IMR-90 (cell line): ENCODE measurements at regions not wholly inside any gene's neighbourhood (a gene's known extent, or its start where the extent isn't known, plus 50 kb on each side); places are given as distances from the start of the nearest gene placed in this dataset.

Experiments
- ATAC-seq: fragments of 200-7000 bp; cut with Tn5 transposase; 2 replicates; pipeline ENCODE4 v1.9.1; 2020; ENCODE audit warnings: low read depth, mild to moderate bottlenecking, moderate library complexity
- BruUV-seq: library from RNA; stranded (reverse); fragments of 400-500 nt; replicated peaks from 2 replicates; lab custom pipeline; 2021; lab: Mats Ljungman, UMichigan
- CTCF ChIA-PET: fragments of 300-600 bp; formaldehyde crosslinking; extraction: SDS; loops from one replicate; lab custom pipeline; 2021; ENCODE audit warnings: antibody characterized with exemption; lab: Yijun Ruan, JAX
- POLR2A ChIA-PET: fragments of 300-600 bp; sonication (Branson Sonifier 250); formaldehyde crosslinking; loops from one replicate; lab custom pipeline; 2022; ENCODE audit warnings: antibody characterized with exemption; ENCODE audit not compliant: unreplicated experiment; lab: Charles Lee
- DNase-seq: peaks from one replicate; pipeline ENCODE4 v3.0.0; 2013
- H2AFZ ChIP-seq: replicated peaks from 2 replicates; pipeline ENCODE3; 2013; ENCODE audit warnings: low read length, mild to moderate bottlenecking; ENCODE audit not compliant: poor library complexity
- H2AK5ac ChIP-seq: 2 replicates; pipeline ENCODE4 v1.6.1; 2013; ENCODE audit warnings: low read depth, low read length, inconsistent platforms
- H2AK9ac ChIP-seq: replicated peaks from 2 replicates; pipeline ENCODE3; 2013; ENCODE audit warnings: mild to moderate bottlenecking, low read depth, low read length, moderate library complexity; ENCODE audit not compliant: poor library complexity
- H2BK120ac ChIP-seq: 2 replicates; pipeline ENCODE4 v1.6.1; 2013; ENCODE audit warnings: low read depth, low read length, inconsistent platforms
- H2BK15ac ChIP-seq: 3 replicates; pipeline ENCODE4 v1.6.1; 2013; ENCODE audit warnings: low read depth, low read length, inconsistent platforms
- H2BK20ac ChIP-seq: 2 replicates; pipeline ENCODE4 v1.6.1; 2013; ENCODE audit warnings: low read depth, mild to moderate bottlenecking, inconsistent platforms, low read length, moderate library complexity
- H2BK5ac ChIP-seq: 2 replicates; pipeline ENCODE4 v1.6.1; 2013; ENCODE audit warnings: mild to moderate bottlenecking, low read depth, low read length, inconsistent platforms; ENCODE audit not compliant: poor library complexity, severe bottlenecking
- H3K14ac ChIP-seq: replicated peaks from 2 replicates; pipeline ENCODE4 v1.6.1; 2013; ENCODE audit warnings: low read depth, low read length, inconsistent platforms
- H3K18ac ChIP-seq: 2 replicates; pipeline ENCODE4 v1.6.1; 2013; ENCODE audit warnings: low read depth, low read length, control low read depth
- H3K23ac ChIP-seq: 2 replicates; pipeline ENCODE4 v1.6.1; 2013; ENCODE audit warnings: low read depth, low read length, inconsistent platforms
- H3K27ac ChIP-seq: 2 replicates; pipeline ENCODE4 v1.5.1; 2013; ENCODE audit warnings: mild to moderate bottlenecking, control low read depth, low read length; ENCODE audit not compliant: insufficient read depth
- H3K27me3 ChIP-seq: 2 replicates; pipeline ENCODE4 v1.6.1; 2013; ENCODE audit warnings: low read length; ENCODE audit not compliant: control insufficient read depth, insufficient read depth
- H3K36me3 ChIP-seq: 2 replicates; pipeline ENCODE4 v1.6.1; 2013; ENCODE audit warnings: low read length, mixed read lengths; ENCODE audit not compliant: control insufficient read depth, insufficient read depth
- H3K4ac ChIP-seq: 2 replicates; pipeline ENCODE4 v1.6.1; 2013; ENCODE audit warnings: low read depth, low read length, inconsistent platforms
- H3K4me1 ChIP-seq: 2 replicates; pipeline ENCODE4 v1.6.1; 2013; ENCODE audit warnings: low read length, mixed read lengths; ENCODE audit not compliant: control insufficient read depth, insufficient read depth
- H3K4me2 ChIP-seq: 2 replicates; pipeline ENCODE4 v1.6.1; 2013; ENCODE audit warnings: low read depth, mild to moderate bottlenecking, control low read depth, low read length, moderate library complexity
- H3K4me3 ChIP-seq: 2 replicates; pipeline ENCODE4 v1.5.1; 2013; ENCODE audit warnings: low read depth, mild to moderate bottlenecking, control low read depth, low read length, moderate library complexity; ENCODE audit not compliant: insufficient read depth
- H3K56ac ChIP-seq: 2 replicates; pipeline ENCODE4 v1.6.1; 2013; ENCODE audit warnings: low read length, inconsistent platforms; ENCODE audit not compliant: insufficient read depth; ENCODE audit errors: extremely low read depth
- H3K79me1 ChIP-seq, 2 experiments: 2 replicates each; pipeline ENCODE4 v1.6.1; 2013; ENCODE audit warnings: low read length in 2 of 2, inconsistent platforms in 1 of 2, low read depth in 1 of 2
- H3K9ac ChIP-seq: 2 replicates; pipeline ENCODE4 v1.6.1; 2013; ENCODE audit warnings: low read depth, low read length, control low read depth
- H3K9me1 ChIP-seq: 2 replicates; pipeline ENCODE4 v1.6.1; 2013; ENCODE audit warnings: low read length, inconsistent platforms; ENCODE audit not compliant: insufficient read depth
- H3K9me3 ChIP-seq: 2 replicates; pipeline ENCODE4 v1.6.1; 2013; ENCODE audit warnings: low read length; ENCODE audit not compliant: control insufficient read depth, insufficient read depth
- H4K20me1 ChIP-seq: 2 replicates; pipeline ENCODE4 v1.6.1; 2013; ENCODE audit warnings: low read length, inconsistent platforms; ENCODE audit not compliant: insufficient read depth
- H4K5ac ChIP-seq: 2 replicates; pipeline ENCODE4 v1.6.1; 2013; ENCODE audit warnings: mild to moderate bottlenecking, low read depth, low read length, control low read depth
- H4K8ac ChIP-seq, 2 experiments: 2 replicates each; pipeline ENCODE4 v1.6.1; 2013; ENCODE audit warnings: low read depth in 2 of 2, low read length in 2 of 2, control low read depth in 1 of 2, inconsistent platforms in 1 of 2
- H4K91ac ChIP-seq: 2 replicates; pipeline ENCODE4 v1.6.1; 2013; ENCODE audit warnings: low read depth, low read length, inconsistent platforms; ENCODE audit not compliant: insufficient read depth
- BHLHE40 ChIP-seq: fragments of 150-350 bp; IDR thresholded peaks from 2 replicates; pipeline ENCODE4 v1.6.1; 2016; ENCODE audit warnings: mild to moderate bottlenecking, low read depth, low read length
- WGBS, 2 experiments: methylation state at CpG; one replicate each; pipeline versions ENCODE4 v1.1.5 to v1.1.7; 2013; ENCODE audit warnings: missing lambda C conversion rate in 2 of 2; ENCODE audit not compliant: insufficient read length in 1 of 2; ENCODE audit errors: extremely low coverage in 2 of 2; 5-methylcytosine and 5-hydroxymethylcytosine counted together
- dilution Hi-C: fragments of 300-500 bp; cut with HindIII; formaldehyde crosslinking; loops from one replicate; pipeline ENCODE4 v1.14.3; 2018; ENCODE audit warnings: low sequenced_read_pairs; ENCODE audit not compliant: unreplicated experiment
- in situ Hi-C: fragments of 300-500 bp; cut with MboI; formaldehyde crosslinking; loops from 3 replicates; pipeline ENCODE4 v1.14.3; 2019; ENCODE audit warnings: low sequenced_read_pairs, inconsistent platforms, mixed read lengths
- intact Hi-C: fragments of 100-400 bp; cut with micrococcal nuclease; formaldehyde crosslinking; loops from 2 replicates; pipeline ENCODE4 v1.10.0; 2022

DNA sequence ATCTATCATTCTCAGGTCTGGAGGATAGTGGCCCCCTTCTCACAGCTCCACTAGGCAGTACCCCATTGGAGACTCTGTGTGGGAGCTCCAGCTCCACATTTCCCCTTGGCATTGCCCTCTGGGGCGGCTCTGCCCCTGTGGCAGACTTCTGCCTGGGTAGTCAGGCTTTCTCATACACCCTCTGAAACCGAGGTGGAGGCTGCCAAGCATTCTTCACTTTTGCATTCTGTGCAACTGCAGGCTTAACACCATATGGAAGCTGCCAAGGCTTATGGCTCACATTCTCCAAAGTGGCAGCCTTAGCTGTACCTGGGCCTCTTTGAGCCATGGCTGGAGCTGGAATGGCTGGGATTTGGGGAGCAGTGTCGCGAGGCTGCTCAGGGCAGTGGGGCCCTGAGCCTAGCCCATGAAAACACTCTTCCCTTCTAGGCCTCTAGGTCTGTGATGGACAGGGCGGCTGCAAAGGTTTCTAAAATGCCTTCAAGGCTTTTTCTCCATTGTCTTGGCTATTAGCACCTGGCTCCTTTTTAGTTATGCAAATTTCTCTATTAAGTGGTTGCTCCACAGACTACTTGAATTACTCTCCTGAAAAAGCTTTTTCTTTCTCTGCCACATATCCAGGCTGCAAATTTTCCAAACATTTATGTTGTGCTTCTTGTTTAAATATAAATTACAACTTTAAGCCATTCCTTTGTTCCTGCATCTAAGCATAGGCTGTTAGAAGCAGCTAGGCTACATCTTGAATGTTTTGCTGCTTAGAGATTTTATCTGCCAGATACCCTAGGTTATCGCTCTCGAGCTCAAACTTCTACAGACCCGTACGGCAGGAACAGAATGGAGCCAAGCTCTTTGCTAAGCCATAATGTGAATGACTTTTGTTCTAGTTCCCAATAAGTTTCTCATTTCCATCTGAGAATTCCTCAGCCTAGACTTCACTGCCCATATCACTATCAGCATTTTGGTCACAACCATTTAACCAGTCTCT lies 206.5 kb downstream of the CPS1 start:
- Histone ChIP-seq H3K9ac (no peak overlapping the region), H3K23ac (no peak overlapping the region), H3K56ac (no peak overlapping the region), H3K4ac (no peak overlapping the region), H3K27ac (no peak overlapping the region), H2BK20ac (no peak overlapping the region), H3K4me2 (no peak overlapping the region), H2BK15ac (no peak overlapping the region), H4K5ac (no peak overlapping the region), H2AFZ (no peak overlapping the region), H3K18ac (no peak overlapping the region), H3K4me3 (no peak overlapping the region), H4K8ac (no peak overlapping the region), H3K9me1 (no peaks in the 10 kb centered on the region), H3K36me3 (no peaks in the 10 kb centered on the region), H2BK120ac (no peak overlapping the region), H3K14ac (no peak overlapping the region), H2BK5ac (no peak overlapping the region), H3K27me3 (no peaks in the 10 kb centered on the region), H2AK5ac (no peak overlapping the region), H3K4me1 (no peaks in the 10 kb centered on the region), H2AK9ac (no peak overlapping the region), H3K79me1 (no peaks in the 10 kb centered on the region), H4K91ac (no peak overlapping the region), H4K20me1 (no peaks in the 10 kb centered on the region), H3K9me3 (peaks cover 5% of the 10 kb centered on the region; the same call in 1 of the 2 replicates)
- 17% methylated on average over 2 of the region's 9 CpGs; no CpG with 5 or more reads in 1 of the 2 experiments for WGBS, 2 experiments
- CTCF ChIA-PET: no interaction called here
- intact Hi-C loops (no loop called here), dilution Hi-C loops (no loop called here), in situ Hi-C loops (no loop called here)
- BruUV-seq: no TSS peak
- no peak for DNase-seq
- ATAC-seq: no peak
- POLR2A ChIA-PET: no interaction called here
- no peak for TF ChIP-seq BHLHE40
